Left renal cortex interstitium (tissue), 4 donors: ENCODE measurements at regions not wholly inside any gene's neighbourhood (a gene's known extent, or its start where the extent isn't known, plus 50 kb on each side); places are given as distances from the start of the nearest gene placed in this dataset.

Experiments used
- DNase-seq, 4 donors: peaks; one replicate each; pipeline ENCODE4 v3.0.0-alpha.2; 2013; ENCODE audit warnings: low read depth in 4 of 4, low spot score in 2 of 4, missing footprints in 1 of 4

GRCh38 chr13:40064154-40065097 lies 409.0 kb downstream of the COG6 start:
- no peak for DNase-seq

GRCh38 chr13:40069173-40070044 lies 413.9 kb downstream of the COG6 start:
- DNase-seq = peak in 2 of 4 donors; percentile 31 to 68

- no peak for DNase-seq
Observed at GRCh38 chr13:40070357-40070756, 414.9 kb downstream of the COG6 start.

- DNase-seq = no peak
Observed at GRCh38 chr13:40072663-40073120, 417.2 kb downstream of the COG6 start.

GRCh38 chr13:40074338-40074737 lies 418.9 kb downstream of the COG6 start:
- no peak for DNase-seq

- no peak for DNase-seq
Observed at GRCh38 chr13:40075281-40075680, 419.8 kb downstream of the COG6 start.

- no peak for DNase-seq
Observed at GRCh38 chr13:40076765-40077362, 421.4 kb downstream of the COG6 start.

- DNase-seq = no peak
Observed at GRCh38 chr13:40077396-40078027, 422.1 kb downstream of the COG6 start.

GRCh38 chr13:40079721-40080120 lies 424.3 kb downstream of the COG6 start:
- no peak for DNase-seq

- no peak for DNase-seq
Observed at GRCh38 chr13:40080676-40081075, 425.2 kb downstream of the COG6 start.

- DNase-seq = no peak
Observed at GRCh38 chr13:40082639-40083038, 427.2 kb downstream of the COG6 start.

GRCh38 chr13:40083841-40084240 lies 428.4 kb downstream of the COG6 start:
- DNase-seq = no peak

- DNase-seq = no peak
Observed at GRCh38 chr13:40084934-40085333, 429.5 kb downstream of the COG6 start.

GRCh38 chr13:40087091-40088002 lies 431.9 kb downstream of the COG6 start:
- DNase-seq = peak in 1 of 4 donors; percentile 41

GRCh38 chr13:40094056-40094455 lies 438.6 kb downstream of the COG6 start:
- no peak for DNase-seq

- DNase-seq = no peak
Observed at GRCh38 chr13:40095695-40096356, 440.4 kb downstream of the COG6 start.

- no peak for DNase-seq
Observed at GRCh38 chr13:40096357-40096901, 441.0 kb downstream of the COG6 start.

GRCh38 chr13:40098246-40098645 lies 442.8 kb downstream of the COG6 start:
- DNase-seq = no peak
